Uterus (tissue), 3 donors: ENCODE measurements at regions not wholly inside any gene's neighbourhood (a gene's known extent, or its start where the extent isn't known, plus 50 kb on each side); places are given as distances from the start of the nearest gene placed in this dataset.

Experiments
- DNase-seq, 2 donors: peaks; one replicate each; pipeline ENCODE4 v3.0.0-alpha.2; 2019 to 2020
- H3K27ac ChIP-seq, 2 donors: fragments of 200-600 bp; sonication (generic); 1 replicate in 1 of 2; 2 replicates in 1 of 2; pipeline ENCODE4 v1.5.1; 2016 to 2018
- H3K27me3 ChIP-seq, 2 donors: fragments of 200-600 bp; sonication (generic); one replicate each; pipeline ENCODE4 v1.5.1; 2018 to 2019; ENCODE audit warnings: control low read depth in 1 of 2
- H3K36me3 ChIP-seq, 2 donors: fragments of 200-600 bp; sonication (generic); one replicate each; pipeline ENCODE4 v1.5.1; 2019; ENCODE audit warnings: control low read depth in 1 of 2
- H3K4me1 ChIP-seq, 2 donors: fragments of 200-600 bp; sonication (generic); one replicate each; pipeline ENCODE4 v1.5.1; 2018 to 2019; ENCODE audit warnings: control low read depth in 1 of 2
- H3K4me3 ChIP-seq, 2 donors: fragments of 200-600 bp; sonication (generic); 1 replicate in 1 of 2; 2 replicates in 1 of 2; pipeline ENCODE4 v1.5.1; 2018 to 2019; ENCODE audit warnings: mild to moderate bottlenecking in 1 of 2
- H3K9me3 ChIP-seq, 2 donors: fragments of 200-600 bp; sonication (generic); one replicate each; pipeline ENCODE4 v1.5.1; 2019; ENCODE audit warnings: control low read depth in 1 of 2
- POLR2A ChIP-seq, 2 donors: fragments of 450-650 bp; IDR thresholded peaks; one replicate each; pipeline ENCODE4 v1.6.1; 2016; ENCODE audit warnings: antibody characterized with exemption in 2 of 2, mild to moderate bottlenecking in 1 of 2, moderate library complexity in 1 of 2
- intact Hi-C: fragments of 100-400 bp; cut with DNase I; formaldehyde crosslinking; loops from one replicate; pipeline ENCODE4 v1.15.1; 2023; ENCODE audit warnings: low total_unique reads
- TF ChIP-seq, protein P1 (sequence below), 4 experiments: fragments of 200-600 bp in 2 of 4; fragments of 450-650 bp in 2 of 4; sonication (generic) in 2 of 4; IDR thresholded peaks; one replicate each; pipeline ENCODE4 v1.5.1; 2016 to 2019; ENCODE audit warnings: antibody characterized with exemption in 4 of 4, mild to moderate bottlenecking in 2 of 4, moderate library complexity in 1 of 4
- donor health status: DM: yes; HTN: yes; CAD: no.

DNA sequence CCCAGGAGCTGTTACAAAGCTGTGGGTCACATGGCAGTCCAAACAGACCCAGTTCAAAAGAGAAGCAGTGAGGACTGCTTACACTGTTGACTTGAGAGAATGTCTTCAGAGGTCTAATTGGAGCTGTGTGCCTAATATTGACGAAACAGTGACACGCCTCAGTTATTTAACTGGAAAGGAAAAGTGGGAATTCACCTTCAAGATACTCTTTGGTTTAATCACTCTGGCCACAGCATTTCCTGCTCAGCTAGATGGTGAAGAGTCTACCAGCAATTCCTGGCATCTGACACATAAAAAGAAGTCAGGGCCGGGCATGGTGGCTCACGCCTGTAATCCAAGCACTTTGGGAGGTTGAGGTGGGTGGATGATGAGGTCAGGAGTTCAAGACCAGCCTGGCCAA, 326.4 kb downstream of the SV2B start:
- no peak overlapping the region for H3K27ac ChIP-seq
- H3K4me1 ChIP-seq = no peaks in the 10 kb centered on the region
- intact Hi-C loops = no loop called here
- H3K27me3 ChIP-seq = no peaks in the 10 kb centered on the region
- no peak overlapping the region for H3K4me3 ChIP-seq
- DNase-seq = no peak
- no peaks in the 10 kb centered on the region for H3K36me3 ChIP-seq
- TF ChIP-seq, protein P1, sequence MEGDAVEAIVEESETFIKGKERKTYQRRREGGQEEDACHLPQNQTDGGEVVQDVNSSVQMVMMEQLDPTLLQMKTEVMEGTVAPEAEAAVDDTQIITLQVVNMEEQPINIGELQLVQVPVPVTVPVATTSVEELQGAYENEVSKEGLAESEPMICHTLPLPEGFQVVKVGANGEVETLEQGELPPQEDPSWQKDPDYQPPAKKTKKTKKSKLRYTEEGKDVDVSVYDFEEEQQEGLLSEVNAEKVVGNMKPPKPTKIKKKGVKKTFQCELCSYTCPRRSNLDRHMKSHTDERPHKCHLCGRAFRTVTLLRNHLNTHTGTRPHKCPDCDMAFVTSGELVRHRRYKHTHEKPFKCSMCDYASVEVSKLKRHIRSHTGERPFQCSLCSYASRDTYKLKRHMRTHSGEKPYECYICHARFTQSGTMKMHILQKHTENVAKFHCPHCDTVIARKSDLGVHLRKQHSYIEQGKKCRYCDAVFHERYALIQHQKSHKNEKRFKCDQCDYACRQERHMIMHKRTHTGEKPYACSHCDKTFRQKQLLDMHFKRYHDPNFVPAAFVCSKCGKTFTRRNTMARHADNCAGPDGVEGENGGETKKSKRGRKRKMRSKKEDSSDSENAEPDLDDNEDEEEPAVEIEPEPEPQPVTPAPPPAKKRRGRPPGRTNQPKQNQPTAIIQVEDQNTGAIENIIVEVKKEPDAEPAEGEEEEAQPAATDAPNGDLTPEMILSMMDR (IDR thresholded peaks at IDR 0.05) = no peak
- no peak for TF ChIP-seq POLR2A (IDR thresholded peaks at IDR 0.05)
- no peaks in the 10 kb centered on the region for H3K9me3 ChIP-seq

DNA sequence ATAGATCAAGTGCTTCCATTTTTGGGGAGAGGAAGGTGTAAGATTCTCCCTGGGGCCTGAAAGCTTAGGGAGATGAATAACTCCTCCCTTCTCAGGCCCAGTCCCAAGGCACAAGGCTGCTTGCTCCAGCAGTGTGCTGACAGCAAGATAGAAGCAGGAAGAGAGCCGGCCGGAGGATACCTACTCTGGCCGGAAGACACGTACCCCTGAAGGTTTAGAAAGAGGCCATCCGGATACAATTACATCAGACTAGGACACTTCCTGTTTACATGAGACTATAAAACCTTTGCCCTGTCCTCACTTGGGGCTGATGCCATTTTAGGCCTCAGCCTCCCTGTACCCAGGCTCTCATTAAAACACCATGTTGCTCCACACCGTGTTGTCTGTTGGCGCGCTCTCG, 329.9 kb downstream of the SV2B start:
- no peak for DNase-seq
- Histone ChIP-seq H3K4me1 (no peaks in the 10 kb centered on the region), H3K27ac (no peak overlapping the region), H3K36me3 (no peaks in the 10 kb centered on the region), H3K4me3 (no peak overlapping the region), H3K9me3 (no peaks in the 10 kb centered on the region), H3K27me3 (no peaks in the 10 kb centered on the region)
- intact Hi-C loops = no loop called here
- TF ChIP-seq, protein P1 (IDR thresholded peaks at IDR 0.05) = no peak
- TF ChIP-seq POLR2A (IDR thresholded peaks at IDR 0.05) = no peak

DNA sequence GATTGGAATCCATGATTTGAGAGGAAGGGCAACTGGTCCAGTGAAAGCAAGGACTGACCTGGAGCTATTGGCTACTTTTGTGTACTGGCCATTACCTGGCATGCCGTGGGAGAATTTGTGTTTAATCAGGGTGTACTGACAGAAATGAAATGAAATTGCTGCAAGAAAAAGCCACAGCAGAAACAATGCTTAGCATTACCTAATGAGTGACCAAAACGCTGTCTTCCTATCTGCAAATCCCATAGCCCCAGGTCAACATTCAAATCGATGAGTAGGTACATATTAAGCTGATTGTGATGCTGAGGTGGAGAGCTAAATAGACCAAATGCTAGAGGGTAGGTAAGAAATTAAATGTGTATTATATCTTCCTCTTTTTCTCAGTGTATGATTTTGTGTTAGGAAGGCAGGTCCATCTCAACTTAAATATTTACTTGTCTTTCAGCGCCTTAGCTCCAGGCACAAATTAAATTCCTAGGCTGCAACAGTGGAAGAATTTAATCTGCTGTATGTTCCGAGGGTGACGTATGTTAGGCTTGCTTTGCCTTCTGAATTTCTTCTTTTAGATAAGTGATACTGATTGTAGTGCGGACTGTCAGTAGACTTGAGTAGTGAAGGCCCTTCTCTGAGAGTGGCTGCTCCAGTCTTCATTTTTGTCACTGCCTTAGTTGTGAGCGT, 331.1 kb downstream of the SV2B start:
- Histone ChIP-seq H3K27me3 (no peaks in the 10 kb centered on the region), H3K27ac (no peak overlapping the region), H3K36me3 (no peaks in the 10 kb centered on the region), H3K4me1 (no peaks in the 10 kb centered on the region), H3K9me3 (no peaks in the 10 kb centered on the region), H3K4me3 (no peak overlapping the region)
- intact Hi-C loops = no loop called here
- TF ChIP-seq, protein P1 (IDR thresholded peaks at IDR 0.05) = no peak
- no peak for TF ChIP-seq POLR2A (IDR thresholded peaks at IDR 0.05)
- no peak for DNase-seq

DNA sequence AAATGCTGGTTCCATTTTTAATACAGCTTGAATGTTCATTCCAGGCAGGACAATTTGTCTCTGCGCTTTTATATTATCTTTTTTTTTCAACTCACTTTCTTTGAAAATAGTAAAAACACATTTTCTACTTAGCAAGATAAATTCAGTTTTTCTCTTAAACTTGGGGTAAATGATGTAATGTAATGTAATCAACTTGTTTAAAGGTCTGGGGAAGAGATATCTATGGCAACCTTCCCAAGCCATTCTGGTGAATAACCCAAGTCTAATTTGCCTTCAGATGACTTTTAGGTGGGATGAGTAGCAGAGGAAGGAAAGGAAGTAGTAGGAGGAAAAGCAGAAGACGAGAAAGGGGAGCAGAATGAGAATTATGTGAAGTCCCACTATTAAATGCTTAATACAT, 335.1 kb downstream of the SV2B start:
- intact Hi-C loops = no loop called here

DNA sequence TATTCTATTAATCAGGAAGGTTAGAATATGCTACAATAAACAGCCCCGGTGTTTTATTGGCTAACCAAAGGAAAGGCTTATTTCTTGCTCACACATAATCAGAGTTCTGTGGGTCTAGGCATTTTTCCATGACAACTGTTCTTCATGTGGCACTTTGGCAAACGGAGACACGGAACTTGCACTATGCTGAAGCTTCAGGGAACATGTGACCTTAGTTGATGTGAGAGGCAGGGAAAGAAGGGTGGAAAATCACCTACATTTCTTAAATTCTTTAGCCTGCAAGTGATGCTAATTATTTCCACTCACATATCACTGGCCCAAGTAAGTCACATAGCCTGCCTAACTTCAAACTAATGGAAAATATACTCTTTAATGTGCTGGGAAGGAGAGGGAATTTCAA, 344.6 kb downstream of the SV2B start:
- Histone ChIP-seq H3K27me3 (no peaks in the 10 kb centered on the region), H3K27ac (no peak overlapping the region), H3K4me3 (no peak overlapping the region), H3K36me3 (no peaks in the 10 kb centered on the region), H3K4me1 (no peaks in the 10 kb centered on the region), H3K9me3 (no peaks in the 10 kb centered on the region)
- intact Hi-C loops = no loop called here
- TF ChIP-seq, protein P1 (IDR thresholded peaks at IDR 0.05) = no peak
- TF ChIP-seq POLR2A (IDR thresholded peaks at IDR 0.05) = no peak
- no peak for DNase-seq

More for the DNA sequence above, 335.1 kb downstream of the SV2B start:
- H3K27ac ChIP-seq = no peak overlapping the region
- H3K9me3 ChIP-seq = no peaks in the 10 kb centered on the region
- no peak for DNase-seq
- H3K36me3 ChIP-seq = no peaks in the 10 kb centered on the region
- H3K27me3 ChIP-seq = no peaks in the 10 kb centered on the region
- no peaks in the 10 kb centered on the region for H3K4me1 ChIP-seq
- H3K4me3 ChIP-seq = no peak overlapping the region
- no peak for TF ChIP-seq POLR2A (IDR thresholded peaks at IDR 0.05)
- TF ChIP-seq, protein P1 (IDR thresholded peaks at IDR 0.05) = no peak
